GDM1 (cell line): ENCODE measurements at regions not wholly inside any gene's neighbourhood (a gene's known extent, or its start where the extent isn't known, plus 50 kb on each side); places are given as distances from the start of the nearest gene placed in this dataset.
"Not testable (repeated sequence)": the region's sequence is repeated elsewhere in the genome, so short reads cannot be mapped to it uniquely, and the experiment has no call there.

Source experiments
- DNase-seq: peaks from one replicate; lab custom pipeline; 2025; lab: John Stamatoyannopoulos, UW

DNA sequence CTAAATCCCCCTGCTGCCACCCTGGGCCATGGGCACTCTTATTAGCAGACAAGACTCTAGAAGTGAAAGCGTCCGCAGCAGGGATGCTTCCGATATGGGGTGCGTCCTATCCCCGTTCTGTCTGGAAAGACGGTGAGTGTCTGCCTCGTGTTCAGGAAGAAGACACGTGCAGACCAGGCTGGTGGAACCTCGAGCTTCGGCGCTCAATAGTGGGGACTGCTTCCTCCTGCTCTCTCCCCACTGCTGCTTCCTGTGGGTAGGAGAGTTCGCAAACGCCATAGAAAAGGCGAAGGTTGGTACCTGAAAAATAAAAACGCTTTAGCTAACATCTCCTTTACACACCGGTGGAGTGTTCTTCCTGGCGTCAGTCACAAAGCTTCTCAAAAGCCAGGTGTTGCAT lies 67.7 kb upstream of the LYZL2 start:
- not testable (repeated sequence) for DNase-seq

DNA sequence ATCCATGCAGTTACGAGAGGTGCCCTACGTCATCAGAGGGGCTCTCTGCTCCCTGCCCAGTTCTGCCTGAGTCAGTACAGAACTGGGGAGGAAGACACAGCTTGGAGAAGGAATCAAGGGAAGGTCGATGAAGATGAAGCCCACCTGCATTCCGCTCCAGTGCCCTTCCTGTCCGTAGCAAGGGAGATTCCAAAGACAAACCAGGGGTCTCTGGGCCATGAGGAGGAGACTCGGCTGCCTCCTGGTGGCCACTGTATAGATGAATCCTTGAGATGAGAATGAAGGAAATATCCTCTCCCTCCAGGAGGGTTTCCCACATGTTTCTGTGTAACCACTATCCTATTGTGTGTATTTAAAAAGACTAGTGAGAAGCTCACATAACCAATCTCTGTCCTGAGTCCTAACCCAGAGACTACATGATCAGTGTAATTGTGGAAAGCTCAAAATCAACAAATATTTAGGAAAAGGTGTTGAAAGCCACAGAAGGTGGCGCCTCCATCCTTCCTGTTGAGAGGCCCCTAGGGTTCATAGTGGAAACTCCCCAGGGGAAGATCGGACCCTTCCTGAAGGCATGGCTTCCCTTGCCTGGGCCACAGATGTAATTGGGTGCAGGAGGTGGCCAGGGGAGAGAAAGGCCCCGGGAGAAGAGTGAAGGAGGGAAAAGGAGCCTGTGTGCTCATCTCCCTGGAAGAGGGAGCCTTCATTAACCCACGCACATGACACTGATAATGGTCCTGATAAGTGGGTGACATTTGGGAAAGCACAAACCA lies 67.0 kb upstream of the LYZL2 start:
- not testable (repeated sequence) for DNase-seq

DNA sequence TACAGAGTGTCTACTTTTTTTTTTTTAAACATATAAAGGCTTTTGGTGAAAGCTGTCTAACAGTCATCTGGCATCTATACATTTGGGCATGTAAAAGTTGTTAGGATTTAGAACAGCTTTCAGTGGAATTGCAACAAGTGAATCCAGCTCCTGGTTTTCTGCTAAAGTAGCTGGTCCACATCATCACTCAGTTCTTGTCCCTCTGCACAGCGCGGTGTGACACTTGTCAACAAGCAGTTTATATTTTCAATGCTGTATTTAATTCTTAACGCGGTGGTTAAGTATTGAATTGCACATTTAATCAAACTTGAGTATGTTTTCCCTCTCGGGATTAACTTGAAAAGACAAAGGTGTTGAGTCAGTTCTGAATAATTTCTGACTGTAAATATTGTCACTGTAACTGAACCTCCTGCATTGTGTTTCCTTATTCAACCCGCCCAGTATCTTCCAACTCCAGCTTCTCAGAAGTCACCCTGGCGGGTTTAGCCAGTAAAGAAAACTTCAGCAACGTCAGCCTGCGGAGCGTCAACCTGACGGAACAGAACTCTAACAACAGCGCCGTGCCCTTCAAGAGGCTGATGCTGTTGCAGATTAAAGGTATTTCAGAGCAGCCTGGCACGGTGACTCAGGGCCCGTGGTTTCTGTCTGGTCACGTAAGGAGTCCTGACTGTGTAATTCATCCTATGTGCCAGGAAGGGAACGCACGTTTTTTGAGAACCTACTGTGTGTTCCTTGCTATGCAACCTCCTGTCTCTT lies 66.1 kb upstream of the LYZL2 start:
- DNase-seq = not testable (repeated sequence)

DNA sequence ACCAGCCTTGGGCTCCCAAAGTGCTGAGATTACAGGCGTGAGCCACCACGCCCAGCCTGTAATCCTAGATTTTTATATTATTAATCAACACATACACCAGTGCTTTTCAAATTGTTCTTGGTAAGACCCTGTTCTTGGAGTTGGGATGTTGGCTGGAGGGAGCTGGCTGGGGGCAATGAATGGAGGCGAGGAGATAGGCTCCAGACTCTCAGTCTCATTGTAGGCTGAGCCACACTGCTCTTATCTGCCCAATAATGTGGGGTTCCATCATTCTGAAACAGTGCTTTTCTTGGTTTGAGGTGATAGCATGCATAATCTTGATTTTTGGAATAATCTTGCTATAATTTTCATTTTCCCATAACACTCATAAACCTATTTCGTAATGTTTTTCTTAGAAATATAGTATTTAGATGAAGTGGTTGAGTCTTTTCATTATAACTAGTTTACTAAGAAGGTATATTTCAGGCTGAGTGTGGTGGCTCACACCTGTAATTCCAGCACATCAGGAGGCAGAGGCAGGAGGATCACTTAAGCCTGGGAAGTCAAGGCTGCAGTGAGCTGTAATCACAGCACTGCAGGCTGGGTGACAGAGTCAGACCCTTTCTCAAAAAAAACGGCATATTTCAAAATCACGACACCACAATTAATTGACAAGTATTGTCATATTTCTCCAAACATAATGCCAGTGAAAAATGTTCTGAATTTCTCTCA lies 65.1 kb upstream of the LYZL2 start:
- DNase-seq = no peak

DNA sequence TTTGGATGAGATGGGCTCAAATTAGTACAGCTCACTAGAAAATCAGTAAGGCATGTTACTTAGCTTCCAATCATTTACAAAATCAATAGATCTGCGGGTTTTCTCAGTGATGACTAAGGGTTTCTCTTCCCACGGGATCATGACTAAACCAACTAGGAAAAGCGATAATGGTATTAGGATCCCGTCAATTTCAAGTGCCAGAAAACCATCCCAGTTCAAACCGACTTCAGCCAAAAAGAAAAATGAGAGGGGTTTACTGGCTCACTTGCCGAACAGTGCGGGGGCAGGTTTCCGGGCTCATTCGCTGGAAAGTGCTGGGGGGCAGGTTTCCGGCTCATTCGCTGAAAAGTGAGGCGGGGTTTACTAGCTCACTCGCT lies 62.1 kb upstream of the LYZL2 start:
- no peak for DNase-seq

DNA sequence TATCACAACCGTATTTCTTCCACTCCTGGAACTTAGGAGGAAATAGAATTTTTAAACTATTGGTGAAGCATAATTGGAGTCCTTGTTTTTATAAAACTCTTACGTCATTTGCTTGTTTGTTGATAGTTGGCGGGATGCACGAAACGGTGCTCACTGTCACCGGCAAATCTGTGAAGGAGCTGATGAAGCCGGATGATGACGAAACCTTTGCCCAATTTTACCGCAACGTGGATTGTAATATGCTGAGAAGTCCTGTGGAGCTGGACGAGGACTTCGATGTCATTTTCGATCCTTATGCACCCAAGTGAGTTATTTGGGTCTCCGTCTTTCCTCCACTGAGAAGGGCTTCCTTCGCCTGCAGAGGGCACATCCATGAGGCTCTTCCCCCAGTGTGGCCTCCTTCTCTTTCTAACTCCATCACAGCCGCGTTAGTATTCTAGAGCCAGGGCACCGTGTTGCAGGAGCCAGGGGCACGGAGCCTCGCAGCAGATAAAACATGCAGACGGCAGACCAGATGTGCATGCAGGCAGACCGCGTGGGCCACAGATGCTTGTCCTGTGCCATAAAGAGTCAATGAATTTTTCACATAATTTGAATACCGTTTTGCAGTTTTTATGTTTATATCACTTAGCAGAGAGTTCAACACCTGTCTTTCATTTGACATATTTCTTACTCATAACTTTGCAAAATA lies 61.5 kb upstream of the LYZL2 start:
- DNase-seq = not testable (repeated sequence)

DNA sequence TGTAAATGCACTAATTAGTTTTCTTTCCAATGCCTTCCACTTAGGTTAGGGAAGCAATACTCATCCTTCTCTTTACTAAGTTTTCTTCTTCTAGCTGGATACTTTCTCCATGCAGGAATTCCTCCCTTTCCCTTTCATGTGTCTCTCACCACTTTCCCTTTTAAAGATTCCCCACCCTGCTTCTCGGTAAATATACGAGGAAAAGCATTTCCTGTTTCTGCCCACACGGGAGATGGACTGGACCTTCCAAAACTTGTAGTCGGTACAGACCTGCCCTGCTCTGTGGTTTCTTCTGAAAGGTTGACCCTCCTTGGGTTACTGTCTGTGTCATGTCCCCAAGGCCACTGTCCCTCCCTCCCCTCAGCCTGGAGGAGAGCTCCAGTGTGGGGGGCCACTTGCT lies 58.9 kb upstream of the LYZL2 start:
- no peak for DNase-seq

DNA sequence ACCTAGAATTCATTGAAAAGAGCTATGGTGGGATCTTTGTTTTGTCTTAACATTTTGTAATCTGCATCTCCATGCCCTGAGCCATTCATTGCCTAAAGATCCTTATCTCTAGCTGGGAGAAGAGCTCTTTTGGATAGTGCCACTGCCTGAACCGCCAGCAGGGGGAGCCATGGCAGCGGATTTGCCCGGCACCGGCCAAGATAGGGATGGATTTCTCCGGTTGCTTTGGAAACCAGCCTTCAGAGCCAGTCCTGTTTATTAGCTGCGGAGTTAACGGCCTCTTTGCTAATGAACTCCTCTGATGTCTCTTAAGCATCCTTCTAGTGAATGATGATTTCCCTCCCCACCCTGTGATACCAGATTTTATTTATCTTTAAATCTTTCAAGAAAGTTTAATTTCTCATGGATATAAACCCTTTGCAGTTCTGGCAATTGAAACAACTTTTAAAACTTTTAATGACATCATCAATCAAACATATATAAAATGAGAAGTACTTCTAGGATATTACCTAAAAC lies 58.2 kb upstream of the LYZL2 start:
- DNase-seq = peak; percentile 17

DNA sequence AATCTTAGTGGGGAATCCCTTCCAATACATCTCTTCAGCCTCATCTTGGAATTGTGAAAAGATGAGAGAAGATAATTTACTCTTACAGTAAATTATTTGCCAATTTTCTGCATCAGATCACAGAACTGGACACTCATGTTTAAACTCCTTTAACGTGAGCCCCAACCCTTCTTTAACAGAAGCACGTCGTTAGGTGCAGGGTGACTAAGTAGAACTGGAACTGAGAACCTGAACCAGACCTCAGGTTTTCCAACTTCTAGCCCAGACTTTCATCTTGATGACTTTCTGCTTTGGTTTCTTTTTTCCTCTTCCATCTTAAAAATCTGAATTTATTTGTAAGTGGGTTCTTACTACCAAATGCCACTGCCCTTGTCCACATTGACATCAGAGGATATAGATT lies 57.2 kb upstream of the LYZL2 start:
- no peak for DNase-seq

DNA sequence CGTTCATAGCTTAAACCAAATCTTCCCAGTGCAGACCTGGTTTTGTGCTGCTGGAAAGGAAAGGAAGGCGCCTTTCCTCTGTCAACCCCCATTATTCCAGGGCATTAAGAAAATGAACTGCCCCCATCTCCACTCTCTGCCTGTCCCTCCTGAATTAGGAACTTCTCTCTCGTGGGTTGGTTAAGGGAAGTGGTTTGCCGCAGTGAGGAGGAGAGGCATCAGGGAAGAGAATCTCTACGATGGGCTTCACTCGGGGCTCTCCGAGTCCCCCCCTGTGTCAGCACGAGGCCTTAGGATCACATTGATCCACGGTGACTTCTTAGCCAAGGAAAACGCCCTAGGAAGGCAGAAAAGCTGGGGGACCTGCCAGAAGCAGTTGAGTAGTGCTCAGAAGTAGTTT lies 53.9 kb upstream of the LYZL2 start:
- DNase-seq = peak; percentile 18

DNA sequence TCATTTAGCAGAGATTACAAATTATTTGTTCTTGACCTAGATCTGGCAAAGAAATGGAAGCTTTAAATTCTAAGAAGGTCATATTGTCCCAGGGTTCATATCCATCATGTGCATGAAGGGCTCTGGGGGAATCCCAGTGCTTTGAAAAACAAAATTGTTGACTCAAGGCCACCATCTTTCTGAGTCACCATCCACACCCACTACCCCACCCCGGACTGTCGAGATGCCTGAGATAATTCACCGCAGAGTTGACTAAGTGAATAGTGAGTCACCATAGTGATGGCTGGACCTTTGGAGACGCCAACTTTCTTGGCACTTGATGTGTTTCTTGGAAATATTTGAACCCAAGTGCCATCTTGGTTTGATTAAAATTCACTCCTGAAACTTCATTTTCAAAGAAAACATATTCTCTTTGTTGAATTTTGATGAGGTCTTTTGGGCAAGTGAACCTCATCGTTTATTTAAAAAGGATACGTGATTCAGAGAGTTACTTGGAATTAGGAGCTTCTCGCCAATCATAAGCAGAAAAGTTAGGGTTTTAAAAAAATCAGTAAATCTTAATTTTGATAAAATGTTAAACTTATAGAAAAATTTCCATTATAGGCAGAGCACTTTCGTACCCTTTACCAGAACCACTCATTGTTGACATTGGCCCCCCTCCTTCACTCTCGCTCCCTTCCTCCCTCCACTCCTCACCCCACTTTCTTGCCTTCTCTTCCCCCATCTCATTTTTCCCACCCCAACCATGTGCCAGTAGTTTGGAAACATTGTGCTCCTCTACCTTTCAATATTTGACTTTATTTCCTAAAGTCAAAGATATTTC lies 53.0 kb upstream of the LYZL2 start:
- not testable (repeated sequence) for DNase-seq

DNA sequence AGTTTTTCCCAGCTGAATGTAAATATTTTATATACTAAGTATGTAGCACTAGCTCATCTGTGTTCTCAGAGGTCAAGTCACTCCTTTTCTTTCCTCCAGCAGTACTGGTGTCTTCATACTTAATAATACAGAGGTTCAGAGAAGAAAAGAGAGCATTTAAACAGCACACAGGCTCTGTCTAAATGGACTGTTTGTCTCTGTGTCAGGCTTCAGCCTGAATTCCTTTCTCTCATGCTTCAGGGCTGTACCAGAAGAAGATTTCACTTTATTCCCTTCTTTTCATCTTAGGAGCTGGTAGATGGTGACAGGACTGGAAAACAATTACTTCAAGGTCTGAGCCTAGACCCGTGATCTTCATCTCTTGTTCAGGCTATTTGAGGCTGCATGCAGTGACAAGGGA lies 51.4 kb upstream of the LYZL2 start:
- DNase-seq = no peak
